Bronchial epithelial cell (primary cell): ENCODE measurements at regions not wholly inside any gene's neighbourhood (a gene's known extent, or its start where the extent isn't known, plus 50 kb on each side); places are given as distances from the start of the nearest gene placed in this dataset.
A peak's percentile ranks its signal among the peaks of the same experiment; 100 is the strongest.
"Not testable (repeated sequence)": the region's sequence is repeated elsewhere in the genome, so short reads cannot be mapped to it uniquely, and the experiment has no call there.

ENCODE experiments used
- DNase-seq: peaks from one replicate; pipeline ENCODE4 v3.0.0-alpha.2; 2010; ENCODE audit warnings: low read depth
- FAIRE-seq: peaks from 2 replicates; lab custom pipeline; 2011; peaks lifted over from hg19 to GRCh38; lab: Jason Lieb, UNC
- H3K27me3 ChIP-seq: 2 replicates; pipeline ENCODE4 v1.5.1; 2011; ENCODE audit warnings: low read length; ENCODE audit not compliant: control insufficient read depth, insufficient read depth
- H3K36me3 ChIP-seq: 2 replicates; pipeline ENCODE4 v1.5.1; 2011; ENCODE audit warnings: low read length; ENCODE audit not compliant: control insufficient read depth, insufficient read depth
- H3K4me3 ChIP-seq: 2 replicates; pipeline ENCODE4 v1.5.1; 2011; ENCODE audit warnings: mild to moderate bottlenecking, low read depth, low read length, control low read depth
- TF ChIP-seq, protein P1 (sequence below): IDR thresholded peaks from 2 replicates; pipeline ENCODE4 v1.5.1; 2011; ENCODE audit warnings: mild to moderate bottlenecking, moderate library complexity, low read length, control low read depth, inconsistent platforms; ENCODE audit not compliant: insufficient read depth, severe bottlenecking

GRCh38 chr6:780706-781105, 87.8 kb upstream of the EXOC2 start:
- DNase-seq (no peak), FAIRE-seq (no peak)
- Histone ChIP-seq H3K36me3 (no peaks in the 10 kb centered on the region), H3K27me3 (no peaks in the 10 kb centered on the region), H3K4me3 (no peak overlapping the region)
- TF ChIP-seq, protein P1, sequence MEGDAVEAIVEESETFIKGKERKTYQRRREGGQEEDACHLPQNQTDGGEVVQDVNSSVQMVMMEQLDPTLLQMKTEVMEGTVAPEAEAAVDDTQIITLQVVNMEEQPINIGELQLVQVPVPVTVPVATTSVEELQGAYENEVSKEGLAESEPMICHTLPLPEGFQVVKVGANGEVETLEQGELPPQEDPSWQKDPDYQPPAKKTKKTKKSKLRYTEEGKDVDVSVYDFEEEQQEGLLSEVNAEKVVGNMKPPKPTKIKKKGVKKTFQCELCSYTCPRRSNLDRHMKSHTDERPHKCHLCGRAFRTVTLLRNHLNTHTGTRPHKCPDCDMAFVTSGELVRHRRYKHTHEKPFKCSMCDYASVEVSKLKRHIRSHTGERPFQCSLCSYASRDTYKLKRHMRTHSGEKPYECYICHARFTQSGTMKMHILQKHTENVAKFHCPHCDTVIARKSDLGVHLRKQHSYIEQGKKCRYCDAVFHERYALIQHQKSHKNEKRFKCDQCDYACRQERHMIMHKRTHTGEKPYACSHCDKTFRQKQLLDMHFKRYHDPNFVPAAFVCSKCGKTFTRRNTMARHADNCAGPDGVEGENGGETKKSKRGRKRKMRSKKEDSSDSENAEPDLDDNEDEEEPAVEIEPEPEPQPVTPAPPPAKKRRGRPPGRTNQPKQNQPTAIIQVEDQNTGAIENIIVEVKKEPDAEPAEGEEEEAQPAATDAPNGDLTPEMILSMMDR: no peak

- no peak overlapping the region for H3K4me3 ChIP-seq
- no peaks in the 10 kb centered on the region for H3K27me3 ChIP-seq
- no peak for FAIRE-seq
- H3K36me3 ChIP-seq: no peaks in the 10 kb centered on the region
- no peak for DNase-seq
- TF ChIP-seq, protein P1: no peak
Observed at GRCh38 chr6:776951-777350, 84.0 kb upstream of the EXOC2 start.

DNA sequence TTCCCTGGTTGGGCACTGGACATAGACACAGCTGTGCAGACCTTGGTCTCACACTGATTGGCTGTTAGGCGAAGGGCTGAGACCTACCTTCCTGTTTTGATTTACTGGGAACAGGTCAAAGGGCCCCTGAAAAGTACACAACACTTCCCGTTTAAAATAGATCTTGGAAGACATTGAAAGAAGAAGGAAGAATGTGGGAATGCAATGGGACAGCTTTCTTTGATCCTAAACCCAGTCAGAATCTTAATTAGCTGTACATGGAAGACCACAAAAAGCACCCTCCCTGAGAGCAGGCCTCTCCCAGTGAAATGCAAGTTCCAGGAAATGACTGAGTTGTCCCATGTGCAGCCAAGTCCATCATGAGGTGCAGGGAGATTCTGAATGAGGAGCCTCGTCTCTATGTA, 83.6 kb upstream of the EXOC2 start:
- Histone ChIP-seq H3K36me3 (no peaks in the 10 kb centered on the region), H3K27me3 (no peaks in the 10 kb centered on the region), H3K4me3 (no peak overlapping the region)
- DNase-seq: no peak
- FAIRE-seq: no peak
- TF ChIP-seq, protein P1: no peak

DNA sequence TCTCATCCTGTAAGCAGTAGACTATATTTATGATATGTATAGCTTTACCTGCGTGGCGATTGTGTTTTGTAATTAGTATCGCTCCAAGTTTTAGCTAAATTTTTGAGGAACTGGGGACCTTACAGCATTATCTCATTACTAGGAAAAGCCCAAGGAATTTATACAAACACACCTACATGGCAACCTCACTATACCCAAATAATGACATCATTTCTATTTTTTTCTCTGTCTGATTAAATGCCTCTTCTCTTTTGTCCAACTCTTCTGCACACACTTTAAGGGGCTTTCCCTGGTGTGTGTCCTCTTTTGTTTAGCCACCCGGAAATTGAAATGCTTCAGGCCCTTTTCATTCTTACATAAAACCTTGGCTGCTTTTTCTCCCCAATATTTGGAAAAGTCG, 82.9 kb upstream of the EXOC2 start:
- Histone ChIP-seq H3K36me3 (no peaks in the 10 kb centered on the region), H3K27me3 (no peaks in the 10 kb centered on the region), H3K4me3 (no peak overlapping the region)
- DNase-seq: peak; percentile 13
- FAIRE-seq: no peak
- TF ChIP-seq, protein P1: no peak

DNA sequence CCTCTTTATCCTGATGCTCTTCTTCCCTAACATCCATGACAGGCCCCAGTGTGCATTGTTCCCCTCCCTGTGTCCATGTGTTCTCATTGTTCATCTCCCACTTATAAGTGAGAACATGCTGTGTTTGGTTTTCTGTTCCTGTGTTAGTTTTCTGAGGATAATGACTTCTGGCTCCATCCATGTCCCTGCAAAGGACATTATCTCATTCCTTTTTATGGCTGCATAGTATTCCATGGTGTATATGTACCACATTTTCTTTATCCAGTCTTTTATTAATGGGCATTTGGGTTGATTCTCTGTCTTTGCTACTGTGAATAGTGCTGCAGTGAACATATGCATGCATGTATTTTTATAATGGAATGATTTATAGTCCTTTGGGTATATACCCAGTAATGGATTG, 78.7 kb upstream of the EXOC2 start:
- H3K27me3 ChIP-seq, DNase-seq, H3K36me3 ChIP-seq, H3K4me3 ChIP-seq, FAIRE-seq: not testable (repeated sequence)

- no peak for FAIRE-seq
- no peak for DNase-seq
- TF ChIP-seq, protein P1: no peak
- H3K4me3 ChIP-seq: no peak overlapping the region
- no peaks in the 10 kb centered on the region for H3K27me3 ChIP-seq
- no peaks in the 10 kb centered on the region for H3K36me3 ChIP-seq
Observed at GRCh38 chr6:767755-768512, 75.0 kb upstream of the EXOC2 start.
